H1 (cell line): ENCODE measurements at regions not wholly inside any gene's neighbourhood (a gene's known extent, or its start where the extent isn't known, plus 50 kb on each side); places are given as distances from the start of the nearest gene placed in this dataset.

ENCODE experiments used
- CTCF ChIA-PET: fragments of 300-600 bp; sonication (Branson Sonifier 250); formaldehyde crosslinking; loops from one replicate; lab custom pipeline; 2021; ENCODE audit not compliant: partially characterized antibody; lab: Charles Lee
- POLR2A ChIA-PET: fragments of 300-600 bp; sonication (Branson Sonifier 250); formaldehyde crosslinking; loops from one replicate; lab custom pipeline; 2021; ENCODE audit warnings: inconsistent platforms; ENCODE audit not compliant: partially characterized antibody; lab: Charles Lee
- DNase-seq, 2 experiments: peaks; one replicate each; pipeline versions ENCODE4 v3.0.0 to v3.0.0-alpha.2; 2010 to 2022; ENCODE audit warnings: low spot score in 2 of 2, low read depth in 1 of 2, mixed read lengths in 1 of 2
- FAIRE-seq: peaks from 2 replicates; lab custom pipeline; 2011; peaks lifted over from hg19 to GRCh38; lab: Jason Lieb, UNC
- H2AFZ ChIP-seq: 2 replicates; pipeline ENCODE4 v1.8.1; 2012; ENCODE audit warnings: low read length, inconsistent platforms
- H2AK5ac ChIP-seq: 2 replicates; pipeline ENCODE4 v1.6.1; 2013; ENCODE audit warnings: low read depth, low read length
- H2BK120ac ChIP-seq: replicated peaks from 2 replicates; pipeline ENCODE3; 2013; ENCODE audit warnings: low read depth, low read length, inconsistent platforms
- H2BK12ac ChIP-seq: 2 replicates; pipeline ENCODE4 v1.6.1; 2013; ENCODE audit warnings: low read depth, low read length
- H2BK15ac ChIP-seq: 2 replicates; pipeline ENCODE4 v1.6.1; 2013; ENCODE audit warnings: low read length
- H2BK20ac ChIP-seq: 2 replicates; pipeline ENCODE4 v1.6.1; 2013; ENCODE audit warnings: low read length
- H2BK5ac ChIP-seq: 2 replicates; pipeline ENCODE4 v1.6.1; 2013; ENCODE audit warnings: low read depth, low read length
- H3K14ac ChIP-seq: 2 replicates; pipeline ENCODE4 v1.6.1; 2013; ENCODE audit warnings: inconsistent platforms; ENCODE audit not compliant: insufficient read length
- H3K18ac ChIP-seq: 2 replicates; pipeline ENCODE4 v1.6.1; 2013; ENCODE audit warnings: low read length; ENCODE audit errors: extremely low read depth
- H3K23ac ChIP-seq: 2 replicates; pipeline ENCODE4 v1.6.1; 2013; ENCODE audit warnings: inconsistent platforms; ENCODE audit not compliant: insufficient read length
- H3K23me2 ChIP-seq: 2 replicates; pipeline ENCODE4 v1.6.1; 2013; ENCODE audit warnings: low read depth, low read length
- H3K27ac ChIP-seq: 2 replicates; pipeline ENCODE4 v1.6.1; 2011; ENCODE audit warnings: low read depth, low read length, inconsistent platforms
- H3K27me3 ChIP-seq, 4 experiments: replicated peaks in 1 of 4; 1 replicate in 1 of 4; 2 replicates in 3 of 4; pipeline versions ENCODE4 v1.6.1 to v1.8.1; 2011 to 2013; ENCODE audit warnings: low read length in 3 of 4, mild to moderate bottlenecking in 3 of 4, inconsistent platforms in 2 of 4, mixed read lengths in 2 of 4, moderate library complexity in 1 of 4; ENCODE audit not compliant: control insufficient read depth in 3 of 4, insufficient read depth in 3 of 4; ENCODE audit errors: extremely low read depth in 1 of 4
- H3K36me3 ChIP-seq, 4 experiments: 2 replicates each; pipeline versions ENCODE4 v1.6.1 to v1.8.1; 2011 to 2013; ENCODE audit warnings: mild to moderate bottlenecking in 4 of 4, low read length in 3 of 4, moderate library complexity in 2 of 4, control low read depth in 1 of 4, inconsistent platforms in 1 of 4; ENCODE audit not compliant: insufficient read depth in 4 of 4, control insufficient read depth in 2 of 4
- H3K4ac ChIP-seq: replicated peaks from 2 replicates; pipeline ENCODE3; 2013; ENCODE audit warnings: low read length, low read depth, mixed read lengths, inconsistent platforms; ENCODE audit not compliant: insufficient read length
- H3K4me1 ChIP-seq, 4 experiments: replicated peaks in 1 of 4; 1 replicate in 1 of 4; 2 replicates in 3 of 4; pipeline versions ENCODE4 v1.6.1 to v1.8.1; 2011 to 2013; ENCODE audit warnings: low read length in 3 of 4, inconsistent platforms in 2 of 4, mixed read lengths in 1 of 4; ENCODE audit not compliant: insufficient read depth in 4 of 4, control insufficient read depth in 3 of 4
- H3K4me2 ChIP-seq, 2 experiments: 2 replicates each; pipeline versions ENCODE4 v1.6.1 to v1.8.1; 2011 to 2013; ENCODE audit warnings: low read depth in 2 of 2, low read length in 2 of 2, control low read depth in 1 of 2, inconsistent platforms in 1 of 2, mild to moderate bottlenecking in 1 of 2; ENCODE audit not compliant: insufficient read depth in 1 of 2
- H3K4me3 ChIP-seq, 4 experiments: fragments of 200-600, 300-600 bp in 1 of 4; sonication (generic), shearing (Covaris generic), sonication (Bioruptor Twin) in 1 of 4; 2 replicates each; pipeline versions ENCODE4 v1.5.1 to v1.8.1; 2011 to 2016; ENCODE audit warnings: low read length in 4 of 4, low read depth in 3 of 4, control low read depth in 2 of 4, inconsistent platforms in 2 of 4, mild to moderate bottlenecking in 2 of 4, mixed read lengths in 1 of 4, moderate library complexity in 1 of 4; ENCODE audit not compliant: insufficient read depth in 2 of 4; ENCODE audit errors: extremely low read depth in 1 of 4
- H3K56ac ChIP-seq: replicated peaks from 2 replicates; pipeline ENCODE3; 2013; ENCODE audit warnings: low read depth, mild to moderate bottlenecking, mixed read lengths, low read length, inconsistent platforms; ENCODE audit not compliant: insufficient read length
- H3K79me1 ChIP-seq: 2 replicates; pipeline ENCODE4 v1.6.1; 2013; ENCODE audit warnings: low read depth, low read length, control low read depth
- H3K79me2 ChIP-seq, 2 experiments: 2 replicates each; pipeline versions ENCODE4 v1.6.1 to v1.8.1; 2012 to 2013; ENCODE audit warnings: low read length in 2 of 2, mild to moderate bottlenecking in 2 of 2, inconsistent platforms in 1 of 2; ENCODE audit not compliant: insufficient read depth in 2 of 2, control insufficient read depth in 1 of 2
- H3K9ac ChIP-seq, 4 experiments: replicated peaks in 1 of 4; 1 replicate in 1 of 4; 2 replicates in 3 of 4; pipeline versions ENCODE4 v1.6.1 to v1.8.1; 2011 to 2013; ENCODE audit warnings: low read depth in 3 of 4, low read length in 3 of 4, control low read depth in 2 of 4, mild to moderate bottlenecking in 2 of 4, moderate library complexity in 2 of 4, inconsistent platforms in 1 of 4; ENCODE audit errors: extremely low read depth in 1 of 4
- H3K9me3 ChIP-seq, 2 experiments: 2 replicates each; pipeline versions ENCODE4 v1.6.1 to v1.8.1; 2012 to 2013; ENCODE audit warnings: mild to moderate bottlenecking in 2 of 2, moderate library complexity in 2 of 2, control low read depth in 1 of 2, inconsistent platforms in 1 of 2, low read depth in 1 of 2, low read length in 1 of 2, mixed read lengths in 1 of 2; ENCODE audit not compliant: insufficient read depth in 2 of 2
- H4K20me1 ChIP-seq, 2 experiments: replicated peaks in 1 of 2; 2 replicates each; pipeline versions ENCODE3 to v1.8.1; 2011 to 2013; ENCODE audit warnings: inconsistent platforms in 2 of 2, low read length in 2 of 2, mild to moderate bottlenecking in 1 of 2; ENCODE audit not compliant: insufficient read depth in 2 of 2, control insufficient read depth in 1 of 2
- H4K5ac ChIP-seq: 2 replicates; pipeline ENCODE4 v1.6.1; 2013; ENCODE audit warnings: low read length, low read depth, mixed read lengths, inconsistent platforms; ENCODE audit not compliant: insufficient read length
- H4K8ac ChIP-seq: 2 replicates; pipeline ENCODE4 v1.8.0; 2013; ENCODE audit warnings: mild to moderate bottlenecking, moderate library complexity, low read length, inconsistent platforms; ENCODE audit not compliant: insufficient read depth; ENCODE audit errors: extremely low read depth
- H4K91ac ChIP-seq: replicated peaks from 2 replicates; pipeline ENCODE3; 2013; ENCODE audit warnings: low read length, mixed read lengths, inconsistent platforms; ENCODE audit not compliant: insufficient read length
- ASH2L ChIP-seq: fragments of 200-600, 300-600 bp; sonication (generic); IDR thresholded peaks from one replicate; pipeline ENCODE4 v1.7.1; 2017; ENCODE audit warnings: low read length
- BCL11A ChIP-seq, 2 experiments: IDR thresholded peaks; one replicate each; pipeline ENCODE4 v1.6.1; 2011; ENCODE audit warnings: low read depth in 2 of 2, low read length in 2 of 2, mild to moderate bottlenecking in 2 of 2
- CBX5 ChIP-seq: fragments of 300-800, 300-1000 bp; sonication (generic); IDR thresholded peaks from 2 replicates; pipeline ENCODE4 v1.7.1; 2016; ENCODE audit warnings: antibody characterized with exemption, low read length, low read depth
- KDM4A ChIP-seq: IDR thresholded peaks from one replicate; pipeline ENCODE4 v1.7.1; 2012; ENCODE audit warnings: low read depth, mild to moderate bottlenecking, moderate library complexity, low read length, inconsistent platforms; ENCODE audit not compliant: severe bottlenecking
- POLR2AphosphoS5 ChIP-seq: IDR thresholded peaks from 2 replicates; pipeline ENCODE4 v1.6.1; 2011; ENCODE audit warnings: low read depth, low read length
- RNF2 ChIP-seq: fragments of 200-900, 300-1000 bp; sonication (generic); IDR thresholded peaks from 2 replicates; pipeline ENCODE4 v1.7.1; 2016; ENCODE audit warnings: borderline replicate concordance, low read depth, mild to moderate bottlenecking, antibody characterized with exemption, low read length; ENCODE audit not compliant: poor library complexity, severe bottlenecking; ENCODE audit errors: missing control alignments
- SIN3A ChIP-seq, 2 experiments: IDR thresholded peaks in 1 of 2; conservative IDR thresholded peaks in 1 of 2; 2 replicates each; pipeline ENCODE4 v1.6.1; 2011 to 2012; ENCODE audit warnings: low read length in 2 of 2, improper control_type of control experiment in 1 of 2, low read depth in 1 of 2, mild to moderate bottlenecking in 1 of 2
- SIX5 ChIP-seq: IDR thresholded peaks from 2 replicates; pipeline ENCODE4 v1.6.1; 2011; ENCODE audit warnings: mild to moderate bottlenecking, low read depth, low read length
- SP2 ChIP-seq: IDR thresholded peaks from 2 replicates; pipeline ENCODE4 v1.6.1; 2012; ENCODE audit warnings: mild to moderate bottlenecking, low read length, inconsistent platforms
- TBP ChIP-seq: IDR thresholded peaks from 2 replicates; pipeline ENCODE4 v1.6.1; 2011; ENCODE audit warnings: low read depth, low read length, improper control_type of control experiment
- TCF12 ChIP-seq: IDR thresholded peaks from 2 replicates; pipeline ENCODE4 v1.6.1; 2011; ENCODE audit warnings: low read depth, mild to moderate bottlenecking, low read length
- WGBS, 2 experiments: shearing (Covaris generic) in 1 of 2; methylation state at CpG; one replicate each; pipeline versions ENCODE4 v1.1.6 to v1.1.7; 2013 to 2015; ENCODE audit warnings: low lambda C conversion rate in 2 of 2, mixed read lengths in 2 of 2, inconsistent platforms in 1 of 2, low coverage in 1 of 2, missing lambda C conversion rate in 1 of 2; ENCODE audit not compliant: insufficient replicate concordance in 2 of 2, insufficient coverage in 1 of 2, insufficient read length in 1 of 2; ENCODE audit errors: extremely low coverage in 1 of 2, missing lambda C conversion rate in 1 of 2; 5-methylcytosine and 5-hydroxymethylcytosine counted together
- TF ChIP-seq, protein P1 (sequence below), 3 experiments: IDR thresholded peaks; 1 replicate in 2 of 3; 2 replicates in 1 of 3; pipeline versions ENCODE4 v1.5.1 to v1.6.1; 2011; ENCODE audit warnings: low read length in 3 of 3, mild to moderate bottlenecking in 3 of 3, inconsistent platforms in 2 of 3, low read depth in 1 of 3, moderate library complexity in 1 of 3; ENCODE audit not compliant: insufficient read depth in 1 of 3; ENCODE audit errors: control extremely low read depth in 1 of 3

DNA sequence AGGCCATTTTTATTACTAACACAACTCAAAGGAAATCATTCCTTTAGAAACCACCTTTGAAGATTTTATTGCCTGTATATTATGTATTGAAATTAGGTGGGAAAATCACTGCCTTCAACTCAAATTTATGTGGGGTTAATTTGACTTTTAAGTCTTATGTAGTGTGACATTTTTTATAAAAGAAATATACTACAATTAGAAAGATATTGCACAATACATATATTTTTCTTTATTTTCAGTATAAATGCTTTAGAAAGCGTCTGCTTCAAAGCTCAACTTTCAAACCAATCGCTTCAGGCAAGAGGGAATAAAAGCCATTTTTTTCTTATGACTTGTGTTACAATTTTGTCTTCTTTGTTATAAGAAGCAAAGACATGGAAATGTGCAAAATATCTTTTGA lies 337.4 kb upstream of the ZWINT start:
- no peaks in the 10 kb centered on the region for H3K36me3 ChIP-seq
- no peak overlapping the region for H4K8ac ChIP-seq
- no peak overlapping the region for H2BK120ac ChIP-seq
- H3K18ac ChIP-seq, result no peak overlapping the region
- H3K79me1 ChIP-seq, result no peaks in the 10 kb centered on the region
- H3K27ac ChIP-seq, result no peak overlapping the region
- no peak overlapping the region for H3K4me2 ChIP-seq
- no peak overlapping the region for H3K9ac ChIP-seq
- ChIA-PET CTCF (no interaction called here), POLR2A (no interaction called here)
- no peaks in the 10 kb centered on the region for H3K9me3 ChIP-seq
- DNase-seq (no peak), FAIRE-seq (no peak)
- no peak overlapping the region for H3K56ac ChIP-seq
- H2BK20ac ChIP-seq, result no peak overlapping the region
- H4K20me1 ChIP-seq, result no peaks in the 10 kb centered on the region
- no peak overlapping the region for H3K23ac ChIP-seq
- no peak overlapping the region for H4K91ac ChIP-seq
- H3K14ac ChIP-seq, result no peak overlapping the region
- H2BK5ac ChIP-seq, result no peak overlapping the region
- 92% methylated on average over 2 of the region's 2 CpGs; no CpG with 5 or more reads in 1 of the 2 experiments for WGBS, 2 experiments
- no peak overlapping the region for H4K5ac ChIP-seq
- H3K79me2 ChIP-seq, result no peaks in the 10 kb centered on the region
- H2BK12ac ChIP-seq, result no peak overlapping the region
- no peak overlapping the region for H2BK15ac ChIP-seq
- no peaks in the 10 kb centered on the region for H3K27me3 ChIP-seq
- no peaks in the 10 kb centered on the region for H3K23me2 ChIP-seq
- H3K4ac ChIP-seq, result no peak overlapping the region
- H2AK5ac ChIP-seq, result no peak overlapping the region
- TF ChIP-seq POLR2AphosphoS5, result no peak
- no peak for TF ChIP-seq SIN3A (conservative IDR thresholded peaks at IDR 0.05 in 1 of 2, IDR thresholded peaks at IDR 0.05 in 1 of 2; ENCODE audit: low read depth in 1 of 2, low read length in 2 of 2)
- TF ChIP-seq, protein P1, sequence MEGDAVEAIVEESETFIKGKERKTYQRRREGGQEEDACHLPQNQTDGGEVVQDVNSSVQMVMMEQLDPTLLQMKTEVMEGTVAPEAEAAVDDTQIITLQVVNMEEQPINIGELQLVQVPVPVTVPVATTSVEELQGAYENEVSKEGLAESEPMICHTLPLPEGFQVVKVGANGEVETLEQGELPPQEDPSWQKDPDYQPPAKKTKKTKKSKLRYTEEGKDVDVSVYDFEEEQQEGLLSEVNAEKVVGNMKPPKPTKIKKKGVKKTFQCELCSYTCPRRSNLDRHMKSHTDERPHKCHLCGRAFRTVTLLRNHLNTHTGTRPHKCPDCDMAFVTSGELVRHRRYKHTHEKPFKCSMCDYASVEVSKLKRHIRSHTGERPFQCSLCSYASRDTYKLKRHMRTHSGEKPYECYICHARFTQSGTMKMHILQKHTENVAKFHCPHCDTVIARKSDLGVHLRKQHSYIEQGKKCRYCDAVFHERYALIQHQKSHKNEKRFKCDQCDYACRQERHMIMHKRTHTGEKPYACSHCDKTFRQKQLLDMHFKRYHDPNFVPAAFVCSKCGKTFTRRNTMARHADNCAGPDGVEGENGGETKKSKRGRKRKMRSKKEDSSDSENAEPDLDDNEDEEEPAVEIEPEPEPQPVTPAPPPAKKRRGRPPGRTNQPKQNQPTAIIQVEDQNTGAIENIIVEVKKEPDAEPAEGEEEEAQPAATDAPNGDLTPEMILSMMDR (IDR thresholded peaks at IDR 0.05; ENCODE audit: control extremely low read depth in 1 of 3, insufficient read depth in 1 of 3, low read depth in 1 of 3, low read length in 3 of 3), result no peak
- no peak for TF ChIP-seq KDM4A
- TF ChIP-seq TCF12, result no peak
- no peak for TF ChIP-seq SIX5
- no peak for TF ChIP-seq ASH2L
- TF ChIP-seq SP2, result no peak
- TF ChIP-seq BCL11A (IDR thresholded peaks at IDR 0.05; ENCODE audit: low read depth in 2 of 2, low read length in 2 of 2), result no peak
- TF ChIP-seq CBX5, result no peak
- TF ChIP-seq TBP, result no peak
- TF ChIP-seq RNF2, result no peak
- H3K4me3 ChIP-seq, result no peak overlapping the region
- H2AFZ ChIP-seq, result no peak overlapping the region
- H3K4me1 ChIP-seq, result no peaks in the 10 kb centered on the region
